Breast epithelium (tissue), 4 donors: ENCODE measurements at regions not wholly inside any gene's neighbourhood (a gene's known extent, or its start where the extent isn't known, plus 50 kb on each side); places are given as distances from the start of the nearest gene placed in this dataset.

Experiments
- DNase-seq, 2 donors: peaks; one replicate each; pipeline ENCODE4 v3.0.0-alpha.2; 2019; ENCODE audit warnings: low spot score in 2 of 2
- H3K27ac ChIP-seq, 2 donors: fragments of 200-600 bp; sonication (generic) in 1 of 2; one replicate each; pipeline ENCODE4 v1.5.1; 2016 to 2019; ENCODE audit warnings: mild to moderate bottlenecking in 1 of 2
- H3K27me3 ChIP-seq, 2 donors: fragments of 200-600 bp; sonication (generic) in 1 of 2; one replicate each; pipeline versions ENCODE4 v1.5.1 to v1.6.0; 2017 to 2019; ENCODE audit warnings: control low read depth in 1 of 2, mild to moderate bottlenecking in 1 of 2
- H3K36me3 ChIP-seq: fragments of 200-600 bp; one replicate; pipeline ENCODE4 v1.5.1; 2019
- H3K4me1 ChIP-seq, 2 donors: fragments of 200-600 bp; sonication (generic); one replicate each; pipeline ENCODE4 v1.5.1; 2016 to 2019; ENCODE audit warnings: control low read depth in 1 of 2
- H3K4me3 ChIP-seq, 3 donors: fragments of 200-600 bp; sonication (generic); 1 replicate in 2 of 3; 2 replicates in 1 of 3; pipeline ENCODE4 v1.5.1; 2016 to 2019; ENCODE audit warnings: mild to moderate bottlenecking in 3 of 3, moderate library complexity in 2 of 3
- H3K9me3 ChIP-seq, 2 donors: fragments of 200-600 bp; sonication (generic) in 1 of 2; one replicate each; pipeline ENCODE4 v1.5.1; 2016 to 2019; ENCODE audit warnings: control low read depth in 1 of 2
- CTCF ChIP-seq, 3 donors: fragments of 450-650 bp; IDR thresholded peaks; one replicate each; pipeline ENCODE4 v1.5.1; 2016 to 2017; ENCODE audit warnings: antibody characterized with exemption in 3 of 3, mild to moderate bottlenecking in 3 of 3, moderate library complexity in 3 of 3
- POLR2A ChIP-seq: fragments of 450-650 bp; IDR thresholded peaks from one replicate; pipeline ENCODE4 v1.6.1; 2016; ENCODE audit warnings: antibody characterized with exemption, mild to moderate bottlenecking, moderate library complexity
- POLR2AphosphoS5 ChIP-seq, 3 donors: sonication (generic); formaldehyde crosslinking; IDR thresholded peaks; one replicate each; pipeline ENCODE4 v1.6.1; 2017; ENCODE audit warnings: antibody characterized with exemption in 3 of 3
- intact Hi-C: fragments of 100-400 bp; cut with DNase I; formaldehyde crosslinking; loops from one replicate; pipeline ENCODE4 v1.15.1; 2023; ENCODE audit warnings: low total_unique reads

GRCh38 chr12:105836242-105836622 is 302.5 kb downstream of the NUAK1 start:
- Histone ChIP-seq H3K4me3 (no peak overlapping the region), H3K4me1 (no peaks in the 10 kb centered on the region), H3K27me3 (no peaks in the 10 kb centered on the region), H3K36me3 (no peaks in the 10 kb centered on the region), H3K27ac (no peak overlapping the region), H3K9me3 (no peaks in the 10 kb centered on the region)
- intact Hi-C loops: no loop called here
- no peak for TF ChIP-seq CTCF (IDR thresholded peaks at IDR 0.05)
- TF ChIP-seq POLR2AphosphoS5 (IDR thresholded peaks at IDR 0.05): no peak
- TF ChIP-seq POLR2A: no peak
- DNase-seq: no peak

GRCh38 chr12:105839629-105840127 is 299.1 kb downstream of the NUAK1 start:
- DNase-seq: no peak
- H3K4me1 ChIP-seq: no peaks in the 10 kb centered on the region
- TF ChIP-seq POLR2AphosphoS5 (IDR thresholded peaks at IDR 0.05) (no peak), CTCF (IDR thresholded peaks at IDR 0.05) (no peak), POLR2A (no peak)
- no peaks in the 10 kb centered on the region for H3K9me3 ChIP-seq
- intact Hi-C loops: no loop called here
- no peaks in the 10 kb centered on the region for H3K36me3 ChIP-seq
- no peak overlapping the region for H3K27ac ChIP-seq
- H3K27me3 ChIP-seq: no peaks in the 10 kb centered on the region
- no peak overlapping the region for H3K4me3 ChIP-seq

- H3K4me3 ChIP-seq: no peak overlapping the region
- no peaks in the 10 kb centered on the region for H3K9me3 ChIP-seq
- H3K36me3 ChIP-seq: no peaks in the 10 kb centered on the region
- intact Hi-C loops: no loop called here
- H3K27ac ChIP-seq: no peak overlapping the region
- H3K4me1 ChIP-seq: no peaks in the 10 kb centered on the region
- H3K27me3 ChIP-seq: no peaks in the 10 kb centered on the region
- no peak for DNase-seq
- no peak for TF ChIP-seq CTCF (IDR thresholded peaks at IDR 0.05)
- no peak for TF ChIP-seq POLR2A
- TF ChIP-seq POLR2AphosphoS5 (IDR thresholded peaks at IDR 0.05): no peak
Measured at GRCh38 chr12:105840384-105840783, 298.4 kb downstream of the NUAK1 start.

GRCh38 chr12:105841840-105842239 is 296.9 kb downstream of the NUAK1 start:
- Histone ChIP-seq H3K4me3 (no peak overlapping the region), H3K9me3 (no peaks in the 10 kb centered on the region), H3K36me3 (no peaks in the 10 kb centered on the region), H3K27ac (no peak overlapping the region), H3K27me3 (no peaks in the 10 kb centered on the region), H3K4me1 (no peaks in the 10 kb centered on the region)
- no peak for DNase-seq
- intact Hi-C loops: no loop called here
- TF ChIP-seq CTCF (IDR thresholded peaks at IDR 0.05) (no peak), POLR2AphosphoS5 (IDR thresholded peaks at IDR 0.05) (no peak), POLR2A (no peak)

- H3K36me3 ChIP-seq: no peaks in the 10 kb centered on the region
- H3K9me3 ChIP-seq: no peaks in the 10 kb centered on the region
- TF ChIP-seq POLR2AphosphoS5 (IDR thresholded peaks at IDR 0.05): no peak
- no peak for TF ChIP-seq POLR2A
- TF ChIP-seq CTCF (IDR thresholded peaks at IDR 0.05): no peak
- H3K27ac ChIP-seq: no peak overlapping the region
- intact Hi-C loops: no loop called here
- DNase-seq: no peak
- no peak overlapping the region for H3K4me3 ChIP-seq
- H3K4me1 ChIP-seq: no peaks in the 10 kb centered on the region
- no peaks in the 10 kb centered on the region for H3K27me3 ChIP-seq
Measured at GRCh38 chr12:105843561-105843960, 295.2 kb downstream of the NUAK1 start.
